Rectal smooth muscle tissue (tissue), 1 donor: ENCODE measurements at regions not wholly inside any gene's neighbourhood (a gene's known extent, or its start where the extent isn't known, plus 50 kb on each side); places are given as distances from the start of the nearest gene placed in this dataset.
"Not testable (repeated sequence)": the region's sequence is repeated elsewhere in the genome, so short reads cannot be mapped to it uniquely, and the experiment has no call there.

Experiments
- H3K27ac ChIP-seq: one replicate; pipeline ENCODE4 v1.7.0; 2013; ENCODE audit warnings: low read depth, low read length, inconsistent platforms
- H3K27me3 ChIP-seq: one replicate; pipeline ENCODE4 v1.7.0; 2013; ENCODE audit warnings: low read length; ENCODE audit not compliant: control insufficient read depth, insufficient read depth
- H3K36me3 ChIP-seq: one replicate; pipeline ENCODE4 v1.7.0; 2013; ENCODE audit warnings: low read length; ENCODE audit not compliant: control insufficient read depth, insufficient read depth
- H3K4me1 ChIP-seq: one replicate; pipeline ENCODE4 v1.7.0; 2013; ENCODE audit warnings: low read length; ENCODE audit not compliant: control insufficient read depth, insufficient read depth
- H3K4me3 ChIP-seq: one replicate; pipeline ENCODE4 v1.7.0; 2013; ENCODE audit warnings: low read length
- H3K9ac ChIP-seq: one replicate; pipeline ENCODE4 v1.7.0; 2013; ENCODE audit warnings: low read length

DNA sequence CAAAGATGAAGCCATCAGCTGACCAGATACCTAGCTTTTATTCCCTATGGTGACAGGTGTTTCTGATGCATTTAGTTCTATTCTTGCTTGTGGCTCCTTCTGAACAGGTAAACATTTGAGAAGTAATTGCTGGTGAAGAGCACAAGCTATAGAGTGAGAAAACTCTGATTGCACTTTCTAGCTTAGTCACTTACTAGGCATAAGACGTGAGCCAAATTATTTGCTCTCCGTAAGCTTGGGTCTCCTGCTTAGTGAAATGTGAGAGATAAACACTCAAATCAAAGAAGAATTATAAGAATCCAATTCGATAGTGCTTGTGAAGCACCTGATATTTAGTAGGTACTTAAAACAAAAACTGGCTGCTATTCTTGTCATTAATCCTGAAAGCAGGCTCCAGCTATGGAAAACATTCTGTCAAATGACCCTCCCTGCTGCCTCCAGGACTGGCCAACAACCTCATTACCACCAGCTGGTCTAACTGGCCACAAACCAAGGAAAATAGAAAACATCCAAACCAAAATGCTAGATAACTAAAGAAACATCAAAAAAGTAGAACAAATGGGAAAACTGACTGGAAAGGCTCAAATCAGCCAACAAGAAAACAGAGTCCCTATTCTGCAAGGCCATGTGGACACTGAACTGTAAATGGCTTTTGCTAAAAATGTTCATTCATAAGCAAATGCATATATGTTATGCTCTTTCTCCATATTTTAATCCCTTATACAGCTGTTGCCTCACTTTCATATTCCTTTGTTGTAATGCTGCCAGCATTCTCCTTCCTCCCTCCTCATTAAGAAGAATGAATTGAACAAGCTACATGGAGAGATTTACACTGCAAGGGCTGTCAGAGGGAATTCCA, 616.1 kb downstream of the DTWD2 start:
- Histone ChIP-seq H3K27me3 (no peaks in the 10 kb centered on the region), H3K9ac (no peak overlapping the region), H3K4me3 (no peak overlapping the region), H3K27ac (no peak overlapping the region), H3K36me3 (no peaks in the 10 kb centered on the region), H3K4me1 (no peaks in the 10 kb centered on the region)

DNA sequence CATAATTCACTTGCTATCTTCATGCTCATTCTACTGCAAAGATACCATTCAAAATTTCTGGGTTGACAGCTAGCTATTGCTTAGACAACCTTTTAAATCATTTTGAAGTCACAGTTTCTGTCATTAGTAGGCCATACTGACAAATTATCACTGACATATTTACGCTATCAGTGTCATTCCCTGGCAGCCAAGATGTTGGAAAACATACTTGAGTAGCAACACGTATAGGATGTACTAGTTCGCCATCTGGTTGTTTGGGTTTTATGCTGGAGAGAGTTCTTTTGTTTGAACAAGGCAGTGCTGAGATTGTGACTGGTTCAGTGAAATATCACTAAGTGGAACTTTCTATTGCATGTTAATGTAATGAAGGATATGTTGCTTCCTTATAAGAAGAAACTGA, 621.9 kb downstream of the DTWD2 start:
- no peaks in the 10 kb centered on the region for H3K36me3 ChIP-seq
- no peak overlapping the region for H3K9ac ChIP-seq
- H3K4me1 ChIP-seq = no peaks in the 10 kb centered on the region
- H3K4me3 ChIP-seq = no peak overlapping the region
- no peak overlapping the region for H3K27ac ChIP-seq
- H3K27me3 ChIP-seq = no peaks in the 10 kb centered on the region

DNA sequence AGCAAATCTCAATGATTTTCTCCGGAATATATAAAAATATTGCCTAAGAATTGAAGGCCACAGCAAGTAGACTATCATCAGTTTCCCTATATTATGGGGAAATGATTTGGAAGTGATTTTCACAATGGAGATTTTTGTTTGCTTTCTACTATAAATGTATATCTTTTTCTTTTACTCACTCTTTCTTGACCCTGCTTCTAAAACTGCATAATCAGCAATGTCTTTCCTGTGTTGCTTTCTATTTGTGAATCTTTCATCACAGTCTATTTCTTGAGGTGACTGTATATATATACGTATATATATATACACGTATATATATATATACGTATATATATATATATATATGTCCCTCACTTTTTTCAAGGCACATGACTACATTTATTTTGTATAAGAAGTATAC, 622.6 kb downstream of the DTWD2 start:
- Histone ChIP-seq H3K27ac (no peak overlapping the region), H3K4me1 (no peaks in the 10 kb centered on the region), H3K27me3 (no peaks in the 10 kb centered on the region), H3K9ac (no peak overlapping the region), H3K4me3 (no peak overlapping the region), H3K36me3 (no peaks in the 10 kb centered on the region)

DNA sequence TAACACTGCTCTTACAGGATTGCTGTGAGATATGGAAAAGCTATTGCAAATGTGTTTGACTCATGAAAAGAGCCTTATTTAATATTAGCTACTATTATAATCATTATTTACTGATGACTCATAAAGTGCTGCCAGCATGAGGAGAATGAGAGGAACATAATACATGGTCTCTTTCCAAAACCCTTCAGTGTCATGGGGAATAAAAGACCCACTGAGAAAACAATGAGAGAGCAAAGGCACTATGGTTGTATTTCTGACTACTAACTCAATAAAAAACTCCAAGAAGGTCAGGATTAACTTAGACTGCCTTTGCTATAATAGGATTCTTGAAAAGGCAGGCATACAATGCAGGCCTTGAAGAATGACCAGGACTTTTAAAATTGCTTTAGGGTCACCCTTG, 633.5 kb downstream of the DTWD2 start:
- H3K27me3 ChIP-seq = no peaks in the 10 kb centered on the region
- no peak overlapping the region for H3K9ac ChIP-seq
- H3K27ac ChIP-seq = no peak overlapping the region
- no peaks in the 10 kb centered on the region for H3K4me1 ChIP-seq
- no peaks in the 10 kb centered on the region for H3K36me3 ChIP-seq
- H3K4me3 ChIP-seq = no peak overlapping the region

DNA sequence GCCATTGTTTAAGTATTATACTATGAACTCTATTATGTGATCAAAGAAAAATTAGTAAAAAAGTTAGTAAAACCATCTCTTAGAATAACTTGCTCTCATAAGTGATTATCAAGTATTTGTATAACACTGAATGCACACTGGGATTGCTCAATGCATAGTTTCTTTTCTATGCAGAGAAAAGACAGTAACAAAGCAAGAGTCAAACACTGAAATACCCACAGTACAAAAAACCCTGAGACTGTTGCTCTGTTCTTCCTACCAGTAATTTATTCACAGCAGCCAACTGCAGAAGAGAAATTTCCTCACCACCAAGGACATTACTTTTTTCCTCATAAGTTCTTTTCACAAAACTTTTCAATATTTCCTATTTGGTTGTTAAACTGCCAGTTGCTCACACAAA, 634.4 kb downstream of the DTWD2 start:
- no peaks in the 10 kb centered on the region for H3K27me3 ChIP-seq
- H3K9ac ChIP-seq = no peak overlapping the region
- H3K4me1 ChIP-seq = no peaks in the 10 kb centered on the region
- no peak overlapping the region for H3K27ac ChIP-seq
- no peaks in the 10 kb centered on the region for H3K36me3 ChIP-seq
- no peak overlapping the region for H3K4me3 ChIP-seq

DNA sequence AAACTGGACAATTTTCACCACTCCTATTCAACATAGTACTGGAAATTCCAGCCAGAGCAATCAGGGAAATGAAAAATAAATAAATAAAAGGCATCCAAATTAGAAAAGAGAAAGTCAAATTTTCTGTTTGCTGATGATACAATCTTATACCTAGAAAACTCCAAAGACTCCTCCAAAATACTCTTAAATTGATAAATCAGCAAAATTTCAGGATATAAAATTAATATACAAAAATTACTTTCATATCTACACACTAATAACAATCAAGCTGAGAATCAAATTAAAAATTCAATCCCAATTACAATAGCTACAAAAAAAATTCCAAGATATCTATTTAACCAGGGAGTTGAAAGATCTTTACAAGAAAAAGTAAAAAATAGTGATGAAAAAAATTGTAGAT, 651.9 kb downstream of the DTWD2 start:
- no peaks in the 10 kb centered on the region for H3K27me3 ChIP-seq
- H3K9ac ChIP-seq = no peak overlapping the region
- H3K36me3 ChIP-seq = no peaks in the 10 kb centered on the region
- H3K4me1 ChIP-seq = no peaks in the 10 kb centered on the region
- H3K27ac ChIP-seq = no peak overlapping the region
- no peak overlapping the region for H3K4me3 ChIP-seq

DNA sequence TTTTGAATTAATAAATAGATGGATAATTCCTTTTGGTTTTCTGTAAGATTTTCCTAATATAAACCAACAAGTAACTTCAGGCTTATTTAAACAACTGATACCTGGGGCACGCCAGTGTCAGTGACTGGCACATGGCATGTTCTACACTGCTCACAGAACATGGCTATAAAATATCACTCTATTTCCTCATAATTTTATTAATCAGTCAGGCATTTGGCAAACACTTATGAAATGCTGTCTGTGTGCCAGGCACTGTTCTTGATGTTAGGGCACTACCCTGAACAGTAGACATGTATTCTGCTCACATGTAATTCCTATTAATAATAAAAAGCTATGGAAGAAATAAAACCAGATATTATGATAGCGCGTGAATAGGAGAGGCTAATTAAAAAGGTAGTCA, 661.0 kb downstream of the DTWD2 start:
- H3K27me3 ChIP-seq = no peaks in the 10 kb centered on the region
- no peak overlapping the region for H3K27ac ChIP-seq
- H3K9ac ChIP-seq = no peak overlapping the region
- no peak overlapping the region for H3K4me3 ChIP-seq
- H3K4me1 ChIP-seq = no peaks in the 10 kb centered on the region
- H3K36me3 ChIP-seq = no peaks in the 10 kb centered on the region

DNA sequence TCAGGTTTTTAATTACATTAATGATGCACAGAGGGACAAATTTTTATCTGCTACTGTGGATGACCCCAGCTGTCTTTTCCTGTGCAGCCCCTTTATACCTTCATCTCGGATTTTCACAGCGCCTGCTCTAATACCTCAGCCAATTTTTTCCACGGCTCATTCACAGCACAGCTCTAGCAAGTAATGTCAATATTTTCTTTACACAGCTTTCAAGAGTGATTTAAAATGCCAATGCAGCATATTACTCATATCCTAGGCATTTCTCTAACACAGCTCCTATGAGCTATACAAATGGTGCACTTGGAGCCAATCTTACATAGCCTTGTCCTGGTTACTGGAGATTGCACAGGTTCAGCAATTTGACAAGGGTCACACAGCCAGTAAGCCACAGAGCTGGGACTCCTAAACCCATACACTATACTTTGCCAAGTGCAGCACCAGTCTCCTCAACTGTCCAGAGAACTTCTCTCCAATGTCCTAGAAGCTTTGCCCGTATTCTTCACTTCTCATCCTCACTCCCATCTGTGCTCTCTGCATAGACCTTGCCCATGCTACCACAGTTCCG, 661.8 kb downstream of the DTWD2 start:
- Histone ChIP-seq H3K27ac (no peak overlapping the region), H3K4me1 (no peaks in the 10 kb centered on the region), H3K9ac (no peak overlapping the region), H3K4me3 (no peak overlapping the region), H3K36me3 (no peaks in the 10 kb centered on the region), H3K27me3 (no peaks in the 10 kb centered on the region)

DNA sequence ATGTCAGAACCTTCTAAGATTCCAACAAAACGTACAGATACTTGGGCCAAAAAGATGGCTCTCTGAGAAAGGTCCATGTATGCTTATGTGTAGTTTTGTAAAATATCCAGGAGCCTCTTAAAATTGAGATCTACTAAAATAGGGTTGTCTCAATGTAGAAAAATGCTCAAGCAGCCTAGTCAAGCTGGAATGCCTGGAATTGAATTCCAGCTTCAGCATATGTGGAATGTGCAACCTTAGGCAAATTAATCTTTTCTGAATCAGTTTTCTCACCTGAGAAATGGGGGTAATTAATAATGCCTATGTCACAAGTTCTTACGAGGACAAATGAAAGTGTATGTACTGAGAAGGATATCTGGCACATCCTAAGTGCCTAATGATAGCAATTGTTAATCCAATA, 662.4 kb downstream of the DTWD2 start:
- H3K27me3 ChIP-seq = no peaks in the 10 kb centered on the region
- no peak overlapping the region for H3K9ac ChIP-seq
- H3K36me3 ChIP-seq = no peaks in the 10 kb centered on the region
- no peak overlapping the region for H3K4me3 ChIP-seq
- no peak overlapping the region for H3K27ac ChIP-seq
- H3K4me1 ChIP-seq = no peaks in the 10 kb centered on the region

DNA sequence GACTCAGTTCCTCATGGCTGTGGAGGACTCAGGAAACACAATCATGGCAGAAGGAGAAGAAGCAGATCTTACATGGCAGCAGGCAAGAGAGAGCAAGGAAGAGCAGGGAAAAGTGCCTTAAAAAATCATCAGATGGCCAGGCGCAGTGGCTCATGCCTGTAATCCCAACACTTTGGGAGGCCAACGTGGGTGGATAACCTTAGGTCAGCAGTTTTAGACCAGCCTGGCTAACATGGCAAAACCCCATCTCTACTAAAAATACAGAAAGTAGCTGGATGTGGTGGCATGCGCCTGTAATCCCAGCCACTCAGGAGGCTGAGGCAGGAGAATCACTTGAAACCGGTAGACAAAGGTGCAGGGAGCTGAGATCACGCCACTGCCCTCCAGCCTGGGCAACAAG, 664.6 kb downstream of the DTWD2 start:
- not testable (repeated sequence) for H3K4me3 ChIP-seq, H3K27ac ChIP-seq, H3K9ac ChIP-seq, H3K27me3 ChIP-seq, H3K36me3 ChIP-seq, H3K4me1 ChIP-seq

DNA sequence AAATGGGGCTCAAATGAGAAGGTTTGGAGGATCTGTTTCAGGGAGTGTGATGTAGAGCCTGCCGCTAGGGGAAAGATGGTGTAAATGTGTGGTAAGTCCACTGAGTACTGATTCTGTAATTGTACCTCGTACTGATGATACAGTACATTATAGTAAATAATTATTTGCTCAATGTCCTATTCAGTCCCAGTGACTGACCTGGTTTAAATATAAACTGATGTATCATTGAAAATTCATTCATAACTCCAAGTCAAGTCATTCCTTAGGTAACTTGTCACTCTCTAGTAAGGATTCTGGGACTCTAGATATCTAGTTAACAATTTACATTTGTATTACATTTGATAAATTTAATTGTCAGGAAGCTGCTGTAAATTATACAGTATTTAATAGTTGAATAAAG, 667.3 kb downstream of the DTWD2 start:
- Histone ChIP-seq H3K27ac (no peak overlapping the region), H3K36me3 (no peaks in the 10 kb centered on the region), H3K4me3 (no peak overlapping the region), H3K27me3 (no peaks in the 10 kb centered on the region), H3K4me1 (no peaks in the 10 kb centered on the region), H3K9ac (no peak overlapping the region)

DNA sequence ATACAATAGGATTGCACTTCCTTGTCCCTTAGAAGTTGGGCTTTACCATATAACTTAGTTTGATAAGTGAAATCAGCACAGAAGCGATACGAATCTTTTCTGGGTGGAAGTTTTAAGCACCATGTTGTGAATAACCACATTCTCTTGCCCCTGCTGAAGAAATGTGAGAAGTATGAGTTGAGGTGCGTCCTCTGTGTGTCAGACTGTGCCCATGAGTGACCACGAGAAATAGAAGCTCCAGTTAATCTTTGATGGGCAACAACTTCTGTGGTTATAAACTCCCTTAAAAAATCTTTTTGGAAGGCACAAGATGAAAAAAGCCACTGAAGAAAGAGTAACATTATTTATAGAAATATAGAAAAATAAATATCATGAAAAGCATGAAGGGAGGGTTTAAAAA, 668.2 kb downstream of the DTWD2 start:
- no peaks in the 10 kb centered on the region for H3K27me3 ChIP-seq

DNA sequence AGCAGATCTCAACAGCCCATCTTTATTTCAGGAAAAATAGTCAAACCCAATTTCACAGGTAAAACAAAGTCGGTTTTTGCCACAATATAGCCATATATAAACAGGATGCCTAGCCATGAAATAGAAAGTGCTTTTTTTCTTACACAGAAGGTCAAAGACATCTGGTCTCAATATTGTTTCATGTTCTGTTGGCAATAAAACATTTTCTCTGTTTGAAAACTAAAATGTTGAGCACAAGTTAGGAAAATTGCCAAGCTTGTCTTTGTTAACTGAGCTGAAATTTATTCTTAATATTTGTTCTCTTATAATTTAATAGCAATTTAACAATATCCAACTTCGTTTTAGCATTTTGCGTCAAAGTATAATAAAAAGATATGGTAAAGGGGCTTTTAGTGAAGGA, 673.4 kb downstream of the DTWD2 start:
- Histone ChIP-seq H3K9ac (no peak overlapping the region), H3K27ac (no peak overlapping the region), H3K4me3 (no peak overlapping the region), H3K36me3 (no peaks in the 10 kb centered on the region), H3K27me3 (no peaks in the 10 kb centered on the region), H3K4me1 (no peaks in the 10 kb centered on the region)

More for the DNA sequence above, 668.2 kb downstream of the DTWD2 start:
- Histone ChIP-seq H3K36me3 (no peaks in the 10 kb centered on the region), H3K9ac (no peak overlapping the region), H3K4me3 (no peak overlapping the region), H3K27ac (no peak overlapping the region), H3K4me1 (no peaks in the 10 kb centered on the region)
